ENCODE measurements at regions not wholly inside any gene's neighbourhood (a gene's known extent, or its start where the extent isn't known, plus 50 kb on each side); places are given as distances from the start of the nearest gene placed in this dataset.

DNA sequence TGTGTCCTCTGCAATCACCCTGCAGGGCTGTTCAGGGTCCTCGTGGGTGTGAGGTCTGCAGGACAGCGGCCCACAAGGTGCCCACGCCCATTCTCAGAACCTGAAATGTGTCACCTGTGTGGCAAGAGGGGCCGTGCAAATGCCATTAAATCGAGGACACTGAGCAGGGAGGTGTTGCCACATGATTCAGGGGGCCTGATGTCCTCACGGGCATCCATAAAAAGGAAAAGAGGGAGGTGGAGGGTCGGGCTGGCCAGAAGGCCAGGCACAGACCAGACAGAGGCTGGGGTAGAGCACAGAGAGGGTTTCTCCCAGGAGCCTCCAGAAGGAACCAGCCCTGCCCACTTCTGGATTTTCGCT lies 239.6 kb downstream of the ERMARD start:
- Histone ChIP-seq H3K79me2 (ENCODE audit: control insufficient read depth in 1 of 2, insufficient read depth in 2 of 2, low read length in 2 of 2) (no peaks in the 10 kb centered on the region; a peak in 1 of 4 replicates), H2AK5ac (ENCODE audit: low read depth, low read length) (no peak overlapping the region), H3K4me1 (replicated peaks in 1 of 4; ENCODE audit: control insufficient read depth in 3 of 4, insufficient read depth in 4 of 4, low read length in 3 of 4) (no peaks in the 10 kb centered on the region), H3K56ac (replicated peaks; ENCODE audit: insufficient read length, low read depth, low read length) (no peak overlapping the region), H2BK5ac (ENCODE audit: low read depth, low read length) (no peak overlapping the region; the same call in 1 of the 2 replicates), H2BK120ac (replicated peaks; ENCODE audit: low read depth, low read length) (no peak overlapping the region), H3K4ac (replicated peaks; ENCODE audit: insufficient read length, low read depth, low read length) (no peak overlapping the region), H2BK15ac (ENCODE audit: low read length) (no peak overlapping the region), H3K23me2 (ENCODE audit: low read depth, low read length) (no peaks in the 10 kb centered on the region; the same call in 1 of the 2 replicates), H3K9ac (replicated peaks in 1 of 4; ENCODE audit: extremely low read depth in 1 of 4, low read depth in 3 of 4, low read length in 3 of 4) (no peak overlapping the region), H3K36me3 (ENCODE audit: control insufficient read depth in 2 of 4, insufficient read depth in 4 of 4, low read length in 3 of 4) (no peaks in the 10 kb centered on the region; a peak in 1 of 8 replicates), H3K9me3 (ENCODE audit: insufficient read depth in 2 of 2, low read depth in 1 of 2, low read length in 1 of 2) (no peaks in the 10 kb centered on the region), H3K27ac (ENCODE audit: low read depth, low read length) (no peak overlapping the region; the same call in 1 of the 2 replicates), H4K91ac (replicated peaks; ENCODE audit: insufficient read length, low read length) (no peak overlapping the region), H3K27me3 (replicated peaks in 1 of 4; ENCODE audit: control insufficient read depth in 3 of 4, extremely low read depth in 1 of 4, insufficient read depth in 3 of 4, low read length in 3 of 4) (no peaks in the 10 kb centered on the region), H4K20me1 (replicated peaks in 1 of 2; ENCODE audit: control insufficient read depth in 1 of 2, insufficient read depth in 2 of 2, low read length in 2 of 2) (peaks cover 0 to 4% of the 10 kb centered on the region in 2 experiments), H4K5ac (ENCODE audit: insufficient read length, low read depth, low read length) (no peak overlapping the region), H3K18ac (ENCODE audit: extremely low read depth, low read length) (no peak overlapping the region), H2BK12ac (ENCODE audit: low read depth, low read length) (no peak overlapping the region), H3K14ac (ENCODE audit: insufficient read length) (no peak overlapping the region), H3K23ac (ENCODE audit: insufficient read length) (no peak overlapping the region), H4K8ac (ENCODE audit: extremely low read depth, insufficient read depth, low read length) (no peak overlapping the region; the same call in 1 of the 2 replicates), H3K4me3 (ENCODE audit: extremely low read depth in 1 of 4, insufficient read depth in 2 of 4, low read depth in 3 of 4, low read length in 4 of 4) (no peak overlapping the region), H3K79me1 (ENCODE audit: low read depth, low read length) (no peaks in the 10 kb centered on the region), H3K4me2 (ENCODE audit: insufficient read depth in 1 of 2, low read depth in 2 of 2, low read length in 2 of 2) (no peak overlapping the region), H2AFZ (ENCODE audit: low read length) (no peak overlapping the region), H2BK20ac (ENCODE audit: low read length) (0 out of 2 replicates have a peak overlapping the region, but pooled peaks have one; percentile 18)
- TF ChIP-seq SP1 (IDR thresholded peaks at IDR 0.05; ENCODE audit: low read depth, low read length) (no peak), GTF2F1 (IDR thresholded peaks at IDR 0.05; ENCODE audit: borderline replicate concordance, low read depth, low read length) (no peak), MAFK (IDR thresholded peaks at IDR 0.05; ENCODE audit: low read depth, low read length) (no peak), SUZ12 (IDR thresholded peaks at IDR 0.05; ENCODE audit: low read length) (no peak), SP2 (IDR thresholded peaks at IDR 0.05; ENCODE audit: low read length) (no peak), KDM4A (IDR thresholded peaks at IDR 0.05; ENCODE audit: low read depth, low read length, severe bottlenecking) (no peak), YY1 (IDR thresholded peaks at IDR 0.05; ENCODE audit: low read depth, low read length) (no peak), BACH1 (IDR thresholded peaks at IDR 0.05; ENCODE audit: low read length) (no peak), SP4 (IDR thresholded peaks at IDR 0.05; ENCODE audit: low read length) (no peak), BCL11A (IDR thresholded peaks at IDR 0.05; ENCODE audit: low read depth in 2 of 2, low read length in 2 of 2) (no peak), RAD21 (IDR thresholded peaks at IDR 0.05 in 1 of 2, conservative IDR thresholded peaks at IDR 0.05 in 1 of 2; ENCODE audit: low read depth in 2 of 2, low read length in 2 of 2) (no peak), TAF7 (optimal IDR thresholded peaks at IDR 0.05; ENCODE audit: borderline replicate concordance, low read depth, low read length) (no peak)
- TF ChIP-seq, protein P1, sequence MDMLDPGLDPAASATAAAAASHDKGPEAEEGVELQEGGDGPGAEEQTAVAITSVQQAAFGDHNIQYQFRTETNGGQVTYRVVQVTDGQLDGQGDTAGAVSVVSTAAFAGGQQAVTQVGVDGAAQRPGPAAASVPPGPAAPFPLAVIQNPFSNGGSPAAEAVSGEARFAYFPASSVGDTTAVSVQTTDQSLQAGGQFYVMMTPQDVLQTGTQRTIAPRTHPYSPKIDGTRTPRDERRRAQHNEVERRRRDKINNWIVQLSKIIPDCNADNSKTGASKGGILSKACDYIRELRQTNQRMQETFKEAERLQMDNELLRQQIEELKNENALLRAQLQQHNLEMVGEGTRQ (IDR thresholded peaks at IDR 0.05; ENCODE audit: low read length) = no peak
- TF ChIP-seq, protein P2, sequence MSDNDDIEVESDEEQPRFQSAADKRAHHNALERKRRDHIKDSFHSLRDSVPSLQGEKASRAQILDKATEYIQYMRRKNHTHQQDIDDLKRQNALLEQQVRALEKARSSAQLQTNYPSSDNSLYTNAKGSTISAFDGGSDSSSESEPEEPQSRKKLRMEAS (IDR thresholded peaks at IDR 0.05) = no peak
- 90% methylated on average over 7 of the region's 8 CpGs; no CpG with 5 or more reads in 1 of the 2 experiments for WGBS, 2 experiments (ENCODE audit: extremely low coverage in 1 of 2, insufficient coverage in 1 of 2, insufficient read length in 1 of 2, insufficient replicate concordance in 2 of 2, low coverage in 1 of 2, low lambda C conversion rate in 2 of 2, missing lambda C conversion rate in 1 of 2)
- ChIA-PET POLR2A (ENCODE audit: partially characterized antibody) (no interaction called here), CTCF (ENCODE audit: partially characterized antibody) (interaction anchor here (0.5 to 1.1 kb wide), 4 partner anchors 8 to 489 kb away, joined by 3 to 5 read pairs (median 3); no protein-coding TSS in a partner anchor)
- FAIRE-seq = no peak
- DNase-seq (ENCODE audit: low read depth in 1 of 2, low spot score in 2 of 2) = no peak

Data from H1 (cell line).